Memory B cell (primary cell): ENCODE measurements at regions not wholly inside any gene's neighbourhood (a gene's known extent, or its start where the extent isn't known, plus 50 kb on each side); places are given as distances from the start of the nearest gene placed in this dataset.
A peak's percentile ranks its signal among the peaks of the same experiment; 100 is the strongest.
"Not testable (repeated sequence)": the region's sequence is repeated elsewhere in the genome, so short reads cannot be mapped to it uniquely, and the experiment has no call there.

Source experiments
- ATAC-seq: fragments of 150-1000 bp; cut with Tn5 transposase; 2 replicates; pipeline ENCODE4 v1.10.0; 2021; ENCODE audit warnings: low read depth, mild to moderate bottlenecking, moderate library complexity
- DNase-seq, 2 donors: peaks; one replicate each; pipeline ENCODE4 v3.0.0; 2022; ENCODE audit warnings: low spot score in 2 of 2
- H3K27ac Mint-ChIP-seq: one replicate; pipeline ENCODE4 v1.8.0; 2022; ENCODE audit warnings: mild to moderate bottlenecking, moderate library complexity, mixed read lengths
- H3K27me3 Mint-ChIP-seq: one replicate; pipeline ENCODE4 v1.8.0; 2022; ENCODE audit warnings: mixed read lengths
- H3K36me3 Mint-ChIP-seq: one replicate; pipeline ENCODE4 v1.8.0; 2022; ENCODE audit warnings: mild to moderate bottlenecking, mixed read lengths
- H3K4me1 Mint-ChIP-seq: one replicate; pipeline ENCODE4 v1.8.0; 2022; ENCODE audit warnings: mixed read lengths
- H3K4me3 Mint-ChIP-seq: one replicate; pipeline ENCODE4 v1.8.0; 2022; ENCODE audit warnings: mild to moderate bottlenecking, moderate library complexity, mixed read lengths
- H3K9me3 Mint-ChIP-seq: one replicate; pipeline ENCODE4 v1.8.0; 2022; ENCODE audit warnings: mixed read lengths

- no peak for ATAC-seq
- Mint-ChIP-seq H3K27me3 (no peaks in the 10 kb centered on the region), H3K4me3 (no peak overlapping the region), H3K36me3 (no peaks in the 10 kb centered on the region), H3K9me3 (no peaks in the 10 kb centered on the region), H3K4me1 (peaks cover 5% of the 10 kb centered on the region), H3K27ac (no peak overlapping the region)
- no peak for DNase-seq
Observed at GRCh38 chr5:89320421-89321277, 437.7 kb upstream of the MEF2C start.

- H3K4me1 Mint-ChIP-seq = peaks cover 11% of the 10 kb centered on the region
- not testable (repeated sequence) for H3K9me3 Mint-ChIP-seq
Observed at GRCh38 chr5:89317838-89318237, 434.9 kb upstream of the MEF2C start.

DNA sequence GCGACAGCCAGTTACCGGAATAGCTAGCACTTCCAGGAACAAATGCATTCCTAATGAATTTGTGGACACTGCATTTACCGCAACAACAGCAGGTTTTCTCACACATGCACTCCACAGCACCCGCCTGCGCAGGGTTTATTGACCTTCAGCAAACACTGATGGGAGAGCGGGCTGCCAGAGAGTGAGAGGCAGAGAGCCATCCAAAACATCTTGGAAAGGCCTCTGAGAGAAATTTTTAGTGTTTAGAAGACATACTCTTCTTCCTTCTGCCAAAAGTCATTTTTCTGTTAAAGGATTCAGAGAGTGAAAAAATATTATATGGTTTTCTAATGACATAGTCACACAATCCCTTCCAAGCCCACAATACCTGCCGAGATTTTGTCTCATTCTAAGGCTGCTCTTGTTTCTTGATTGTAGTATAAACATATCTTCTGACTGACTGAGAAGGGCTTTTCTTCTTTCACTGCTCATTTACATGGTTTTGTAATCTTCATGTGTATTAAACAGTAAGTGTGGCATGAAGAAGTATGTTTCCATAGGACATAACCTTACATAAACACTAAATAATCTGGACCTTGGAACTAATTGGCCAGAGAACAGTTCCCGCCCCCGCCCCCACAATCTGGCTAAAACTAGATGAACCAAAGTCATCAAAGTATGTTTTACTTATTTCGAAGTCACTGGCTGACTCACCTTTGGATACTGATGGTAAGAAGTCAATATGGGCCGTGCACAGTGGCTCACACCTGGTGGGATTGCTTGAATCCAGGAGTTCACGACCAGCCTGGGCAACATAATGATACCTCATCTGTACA lies 432.5 kb upstream of the MEF2C start:
- Mint-ChIP-seq H3K27ac (no peak overlapping the region), H3K36me3 (no peaks in the 10 kb centered on the region), H3K4me3 (no peak overlapping the region), H3K9me3 (no peaks in the 10 kb centered on the region), H3K4me1 (peaks cover 11% of the 10 kb centered on the region), H3K27me3 (no peaks in the 10 kb centered on the region)
- DNase-seq (no peak), ATAC-seq (no peak)

More at GRCh38 chr5:89317838-89318237, 434.9 kb upstream of the MEF2C start:
- H3K27me3 Mint-ChIP-seq, DNase-seq, ATAC-seq, H3K4me3 Mint-ChIP-seq, H3K27ac Mint-ChIP-seq, H3K36me3 Mint-ChIP-seq: not testable (repeated sequence)

DNA sequence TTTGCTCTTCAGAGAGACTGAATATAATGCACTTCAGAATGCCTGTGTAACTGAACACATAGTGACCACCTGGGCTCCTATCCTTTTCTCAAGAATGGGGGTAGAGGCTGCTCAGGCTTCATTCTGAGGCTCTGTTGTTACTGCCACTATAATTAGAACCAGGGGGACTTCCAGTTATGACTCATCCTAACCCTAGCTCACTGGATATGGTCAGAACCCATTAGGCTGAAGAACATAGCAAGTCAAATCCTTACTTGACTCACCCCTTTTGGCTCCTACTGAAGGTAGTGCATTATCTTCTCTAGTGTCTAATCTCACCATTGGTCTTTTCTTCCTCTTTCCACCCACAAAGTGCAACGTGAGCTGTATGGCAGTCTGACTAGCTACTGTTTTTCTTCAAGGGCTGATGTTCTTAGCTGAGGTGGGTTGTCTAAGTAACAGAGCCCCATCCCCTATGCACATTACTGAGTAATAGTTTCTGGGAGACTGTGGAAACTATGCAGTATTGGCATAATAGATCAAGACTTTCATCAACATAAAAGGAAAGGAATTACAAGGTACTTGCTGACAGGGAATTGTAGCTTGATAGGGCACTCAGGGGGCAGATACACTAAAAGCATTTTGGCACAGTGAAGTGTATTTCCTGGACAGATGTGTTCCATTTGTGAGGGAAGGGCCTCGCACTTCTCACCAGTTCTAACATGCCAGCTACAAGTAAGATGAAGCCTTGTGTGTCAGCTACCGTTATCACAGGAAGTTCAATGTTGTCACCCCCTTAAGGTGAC lies 431.0 kb upstream of the MEF2C start:
- peaks cover 14% of the 10 kb centered on the region for H3K4me1 Mint-ChIP-seq
- peak; percentile 86 for ATAC-seq
- H3K36me3 Mint-ChIP-seq = no peaks in the 10 kb centered on the region
- H3K9me3 Mint-ChIP-seq = peaks cover 3% of the 10 kb centered on the region
- no peaks in the 10 kb centered on the region for H3K27me3 Mint-ChIP-seq
- no peak overlapping the region for H3K4me3 Mint-ChIP-seq
- peak overlapping the region; percentile 84 for H3K27ac Mint-ChIP-seq
- DNase-seq = peak in 1 of 2 donors; percentile 14

- H3K27ac Mint-ChIP-seq = peak overlapping the region; percentile 84
- no peaks in the 10 kb centered on the region for H3K27me3 Mint-ChIP-seq
- no peak for DNase-seq
- no peaks in the 10 kb centered on the region for H3K36me3 Mint-ChIP-seq
- ATAC-seq = no peak
- H3K4me3 Mint-ChIP-seq = no peak overlapping the region
- H3K9me3 Mint-ChIP-seq = peaks cover 3% of the 10 kb centered on the region
- H3K4me1 Mint-ChIP-seq = peaks cover 17% of the 10 kb centered on the region
Observed at GRCh38 chr5:89313044-89313443, 430.1 kb upstream of the MEF2C start.

GRCh38 chr5:89309268-89309667 lies 426.3 kb upstream of the MEF2C start:
- DNase-seq (no peak), ATAC-seq (no peak)
- Mint-ChIP-seq H3K4me3 (no peak overlapping the region), H3K36me3 (no peaks in the 10 kb centered on the region), H3K4me1 (peaks cover 13% of the 10 kb centered on the region), H3K27me3 (no peaks in the 10 kb centered on the region), H3K9me3 (peaks cover 3% of the 10 kb centered on the region), H3K27ac (no peak overlapping the region)

GRCh38 chr5:89308606-89309040 lies 425.6 kb upstream of the MEF2C start:
- H3K4me1 Mint-ChIP-seq = peaks cover 7% of the 10 kb centered on the region

GRCh38 chr5:89307972-89308371 lies 425.0 kb upstream of the MEF2C start:
- Mint-ChIP-seq H3K4me3 (no peak overlapping the region), H3K27me3 (no peaks in the 10 kb centered on the region), H3K36me3 (no peaks in the 10 kb centered on the region), H3K4me1 (peaks cover 9% of the 10 kb centered on the region), H3K9me3 (peaks cover 3% of the 10 kb centered on the region), H3K27ac (no peak overlapping the region)
- DNase-seq (no peak), ATAC-seq (no peak)

More at GRCh38 chr5:89308606-89309040, 425.6 kb upstream of the MEF2C start:
- Mint-ChIP-seq H3K27ac (no peak overlapping the region), H3K9me3 (peaks cover 3% of the 10 kb centered on the region), H3K27me3 (no peaks in the 10 kb centered on the region), H3K4me3 (no peak overlapping the region), H3K36me3 (no peaks in the 10 kb centered on the region)
- DNase-seq = no peak
- no peak for ATAC-seq

GRCh38 chr5:89307141-89307540 lies 424.2 kb upstream of the MEF2C start:
- not testable (repeated sequence) for ATAC-seq, H3K9me3 Mint-ChIP-seq, H3K4me3 Mint-ChIP-seq, DNase-seq, H3K4me1 Mint-ChIP-seq, H3K36me3 Mint-ChIP-seq, H3K27me3 Mint-ChIP-seq
- H3K27ac Mint-ChIP-seq = peak overlapping the region; percentile 76

- Mint-ChIP-seq H3K36me3 (no peaks in the 10 kb centered on the region), H3K9me3 (no peaks in the 10 kb centered on the region), H3K27ac (peak overlapping the region; percentile 14), H3K4me1 (peaks cover 15% of the 10 kb centered on the region), H3K27me3 (no peaks in the 10 kb centered on the region), H3K4me3 (peak overlapping the region; percentile 8)
- DNase-seq (no peak), ATAC-seq (peak; percentile 60)
Observed at GRCh38 chr5:89303033-89303480, 420.1 kb upstream of the MEF2C start.

DNA sequence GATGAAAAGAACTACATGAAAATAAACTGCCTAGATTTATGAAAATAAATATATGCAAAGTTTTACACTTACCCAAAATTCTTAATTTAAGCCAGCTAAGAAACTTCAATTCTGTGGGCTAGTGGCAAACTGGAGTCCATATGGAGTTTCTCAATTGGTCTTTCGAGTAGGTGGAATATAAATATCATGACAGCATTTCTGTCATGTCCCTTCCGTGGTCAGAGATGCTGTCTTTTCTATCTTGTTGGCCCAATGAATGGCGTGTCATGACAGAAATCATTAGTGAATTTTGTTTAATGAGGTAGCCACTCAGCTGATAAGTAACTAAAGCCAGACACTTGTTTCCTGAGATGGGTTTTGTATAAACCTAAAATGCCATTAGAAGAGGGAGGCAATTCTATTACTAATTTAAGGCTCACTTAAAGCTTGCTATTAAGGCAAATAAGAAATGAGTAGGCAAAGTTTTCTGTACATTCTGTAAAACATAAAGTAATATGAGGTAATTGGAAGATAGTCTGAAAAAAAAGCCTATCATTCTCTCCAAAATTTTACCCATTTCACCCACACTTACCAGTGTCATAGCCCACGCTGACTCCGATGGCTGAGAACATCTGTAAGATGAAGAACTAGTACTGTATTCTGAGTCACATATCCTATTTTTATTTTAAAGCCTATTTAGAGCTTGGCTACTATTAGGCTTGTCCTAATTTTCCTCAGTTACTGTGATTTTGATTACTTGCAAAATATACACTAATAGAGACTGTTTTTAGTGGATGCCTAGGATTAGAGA lies 419.3 kb upstream of the MEF2C start:
- Mint-ChIP-seq H3K4me3 (no peak overlapping the region), H3K4me1 (peaks cover 15% of the 10 kb centered on the region), H3K36me3 (no peaks in the 10 kb centered on the region), H3K27ac (peak overlapping the region; percentile 47), H3K27me3 (no peaks in the 10 kb centered on the region), H3K9me3 (no peaks in the 10 kb centered on the region)
- no peak for DNase-seq
- no peak for ATAC-seq

GRCh38 chr5:89301321-89302025 lies 418.5 kb upstream of the MEF2C start:
- ATAC-seq (no peak), DNase-seq (no peak)
- Mint-ChIP-seq H3K4me1 (peaks cover 15% of the 10 kb centered on the region), H3K4me3 (peak overlapping the region; percentile 21), H3K36me3 (no peaks in the 10 kb centered on the region), H3K27ac (peak overlapping the region; percentile 47), H3K27me3 (no peaks in the 10 kb centered on the region), H3K9me3 (no peaks in the 10 kb centered on the region)
